H1 (cell line): ENCODE measurements at regions not wholly inside any gene's neighbourhood (a gene's known extent, or its start where the extent isn't known, plus 50 kb on each side); places are given as distances from the start of the nearest gene placed in this dataset.

Experiments used
- CTCF ChIA-PET: fragments of 300-600 bp; sonication (Branson Sonifier 250); formaldehyde crosslinking; loops from one replicate; lab custom pipeline; 2021; ENCODE audit not compliant: partially characterized antibody; lab: Charles Lee
- POLR2A ChIA-PET: fragments of 300-600 bp; sonication (Branson Sonifier 250); formaldehyde crosslinking; loops from one replicate; lab custom pipeline; 2021; ENCODE audit warnings: inconsistent platforms; ENCODE audit not compliant: partially characterized antibody; lab: Charles Lee
- DNase-seq, 2 experiments: peaks; one replicate each; pipeline versions ENCODE4 v3.0.0 to v3.0.0-alpha.2; 2010 to 2022; ENCODE audit warnings: low spot score in 2 of 2, low read depth in 1 of 2, mixed read lengths in 1 of 2
- FAIRE-seq: peaks from 2 replicates; lab custom pipeline; 2011; peaks lifted over from hg19 to GRCh38; lab: Jason Lieb, UNC
- H2AFZ ChIP-seq: 2 replicates; pipeline ENCODE4 v1.8.1; 2012; ENCODE audit warnings: low read length, inconsistent platforms
- H2AK5ac ChIP-seq: 2 replicates; pipeline ENCODE4 v1.6.1; 2013; ENCODE audit warnings: low read depth, low read length
- H2BK120ac ChIP-seq: replicated peaks from 2 replicates; pipeline ENCODE3; 2013; ENCODE audit warnings: low read depth, low read length, inconsistent platforms
- H2BK12ac ChIP-seq: 2 replicates; pipeline ENCODE4 v1.6.1; 2013; ENCODE audit warnings: low read depth, low read length
- H2BK15ac ChIP-seq: 2 replicates; pipeline ENCODE4 v1.6.1; 2013; ENCODE audit warnings: low read length
- H2BK20ac ChIP-seq: 2 replicates; pipeline ENCODE4 v1.6.1; 2013; ENCODE audit warnings: low read length
- H2BK5ac ChIP-seq: 2 replicates; pipeline ENCODE4 v1.6.1; 2013; ENCODE audit warnings: low read depth, low read length
- H3K14ac ChIP-seq: 2 replicates; pipeline ENCODE4 v1.6.1; 2013; ENCODE audit warnings: inconsistent platforms; ENCODE audit not compliant: insufficient read length
- H3K18ac ChIP-seq: 2 replicates; pipeline ENCODE4 v1.6.1; 2013; ENCODE audit warnings: low read length; ENCODE audit errors: extremely low read depth
- H3K23ac ChIP-seq: 2 replicates; pipeline ENCODE4 v1.6.1; 2013; ENCODE audit warnings: inconsistent platforms; ENCODE audit not compliant: insufficient read length
- H3K23me2 ChIP-seq: 2 replicates; pipeline ENCODE4 v1.6.1; 2013; ENCODE audit warnings: low read depth, low read length
- H3K27ac ChIP-seq: 2 replicates; pipeline ENCODE4 v1.6.1; 2011; ENCODE audit warnings: low read depth, low read length, inconsistent platforms
- H3K27me3 ChIP-seq, 4 experiments: replicated peaks in 1 of 4; 1 replicate in 1 of 4; 2 replicates in 3 of 4; pipeline versions ENCODE4 v1.6.1 to v1.8.1; 2011 to 2013; ENCODE audit warnings: low read length in 3 of 4, mild to moderate bottlenecking in 3 of 4, inconsistent platforms in 2 of 4, mixed read lengths in 2 of 4, moderate library complexity in 1 of 4; ENCODE audit not compliant: control insufficient read depth in 3 of 4, insufficient read depth in 3 of 4; ENCODE audit errors: extremely low read depth in 1 of 4
- H3K36me3 ChIP-seq, 4 experiments: 2 replicates each; pipeline versions ENCODE4 v1.6.1 to v1.8.1; 2011 to 2013; ENCODE audit warnings: mild to moderate bottlenecking in 4 of 4, low read length in 3 of 4, moderate library complexity in 2 of 4, control low read depth in 1 of 4, inconsistent platforms in 1 of 4; ENCODE audit not compliant: insufficient read depth in 4 of 4, control insufficient read depth in 2 of 4
- H3K4ac ChIP-seq: replicated peaks from 2 replicates; pipeline ENCODE3; 2013; ENCODE audit warnings: low read length, low read depth, mixed read lengths, inconsistent platforms; ENCODE audit not compliant: insufficient read length
- H3K4me1 ChIP-seq, 4 experiments: replicated peaks in 1 of 4; 1 replicate in 1 of 4; 2 replicates in 3 of 4; pipeline versions ENCODE4 v1.6.1 to v1.8.1; 2011 to 2013; ENCODE audit warnings: low read length in 3 of 4, inconsistent platforms in 2 of 4, mixed read lengths in 1 of 4; ENCODE audit not compliant: insufficient read depth in 4 of 4, control insufficient read depth in 3 of 4
- H3K4me2 ChIP-seq, 2 experiments: 2 replicates each; pipeline versions ENCODE4 v1.6.1 to v1.8.1; 2011 to 2013; ENCODE audit warnings: low read depth in 2 of 2, low read length in 2 of 2, control low read depth in 1 of 2, inconsistent platforms in 1 of 2, mild to moderate bottlenecking in 1 of 2; ENCODE audit not compliant: insufficient read depth in 1 of 2
- H3K4me3 ChIP-seq, 4 experiments: fragments of 200-600, 300-600 bp in 1 of 4; sonication (generic), shearing (Covaris generic), sonication (Bioruptor Twin) in 1 of 4; 2 replicates each; pipeline versions ENCODE4 v1.5.1 to v1.8.1; 2011 to 2016; ENCODE audit warnings: low read length in 4 of 4, low read depth in 3 of 4, control low read depth in 2 of 4, inconsistent platforms in 2 of 4, mild to moderate bottlenecking in 2 of 4, mixed read lengths in 1 of 4, moderate library complexity in 1 of 4; ENCODE audit not compliant: insufficient read depth in 2 of 4; ENCODE audit errors: extremely low read depth in 1 of 4
- H3K56ac ChIP-seq: replicated peaks from 2 replicates; pipeline ENCODE3; 2013; ENCODE audit warnings: low read depth, mild to moderate bottlenecking, mixed read lengths, low read length, inconsistent platforms; ENCODE audit not compliant: insufficient read length
- H3K79me1 ChIP-seq: 2 replicates; pipeline ENCODE4 v1.6.1; 2013; ENCODE audit warnings: low read depth, low read length, control low read depth
- H3K79me2 ChIP-seq, 2 experiments: 2 replicates each; pipeline versions ENCODE4 v1.6.1 to v1.8.1; 2012 to 2013; ENCODE audit warnings: low read length in 2 of 2, mild to moderate bottlenecking in 2 of 2, inconsistent platforms in 1 of 2; ENCODE audit not compliant: insufficient read depth in 2 of 2, control insufficient read depth in 1 of 2
- H3K9ac ChIP-seq, 4 experiments: replicated peaks in 1 of 4; 1 replicate in 1 of 4; 2 replicates in 3 of 4; pipeline versions ENCODE4 v1.6.1 to v1.8.1; 2011 to 2013; ENCODE audit warnings: low read depth in 3 of 4, low read length in 3 of 4, control low read depth in 2 of 4, mild to moderate bottlenecking in 2 of 4, moderate library complexity in 2 of 4, inconsistent platforms in 1 of 4; ENCODE audit errors: extremely low read depth in 1 of 4
- H3K9me3 ChIP-seq, 2 experiments: 2 replicates each; pipeline versions ENCODE4 v1.6.1 to v1.8.1; 2012 to 2013; ENCODE audit warnings: mild to moderate bottlenecking in 2 of 2, moderate library complexity in 2 of 2, control low read depth in 1 of 2, inconsistent platforms in 1 of 2, low read depth in 1 of 2, low read length in 1 of 2, mixed read lengths in 1 of 2; ENCODE audit not compliant: insufficient read depth in 2 of 2
- H4K20me1 ChIP-seq, 2 experiments: replicated peaks in 1 of 2; 2 replicates each; pipeline versions ENCODE3 to v1.8.1; 2011 to 2013; ENCODE audit warnings: inconsistent platforms in 2 of 2, low read length in 2 of 2, mild to moderate bottlenecking in 1 of 2; ENCODE audit not compliant: insufficient read depth in 2 of 2, control insufficient read depth in 1 of 2
- H4K5ac ChIP-seq: 2 replicates; pipeline ENCODE4 v1.6.1; 2013; ENCODE audit warnings: low read length, low read depth, mixed read lengths, inconsistent platforms; ENCODE audit not compliant: insufficient read length
- H4K8ac ChIP-seq: 2 replicates; pipeline ENCODE4 v1.8.0; 2013; ENCODE audit warnings: mild to moderate bottlenecking, moderate library complexity, low read length, inconsistent platforms; ENCODE audit not compliant: insufficient read depth; ENCODE audit errors: extremely low read depth
- H4K91ac ChIP-seq: replicated peaks from 2 replicates; pipeline ENCODE3; 2013; ENCODE audit warnings: low read length, mixed read lengths, inconsistent platforms; ENCODE audit not compliant: insufficient read length
- ASH2L ChIP-seq: fragments of 200-600, 300-600 bp; sonication (generic); IDR thresholded peaks from one replicate; pipeline ENCODE4 v1.7.1; 2017; ENCODE audit warnings: low read length
- BCL11A ChIP-seq, 2 experiments: IDR thresholded peaks; one replicate each; pipeline ENCODE4 v1.6.1; 2011; ENCODE audit warnings: low read depth in 2 of 2, low read length in 2 of 2, mild to moderate bottlenecking in 2 of 2
- WGBS, 2 experiments: shearing (Covaris generic) in 1 of 2; methylation state at CpG; one replicate each; pipeline versions ENCODE4 v1.1.6 to v1.1.7; 2013 to 2015; ENCODE audit warnings: low lambda C conversion rate in 2 of 2, mixed read lengths in 2 of 2, inconsistent platforms in 1 of 2, low coverage in 1 of 2, missing lambda C conversion rate in 1 of 2; ENCODE audit not compliant: insufficient replicate concordance in 2 of 2, insufficient coverage in 1 of 2, insufficient read length in 1 of 2; ENCODE audit errors: extremely low coverage in 1 of 2, missing lambda C conversion rate in 1 of 2; 5-methylcytosine and 5-hydroxymethylcytosine counted together

GRCh38 chr4:45580334-45580733, 543.5 kb downstream of the GABRG1 start:
- WGBS, 2 experiments = 77% methylated on average over 3 of the region's 3 CpGs; no CpG with 5 or more reads in 1 of the 2 experiments
- no peak overlapping the region for H3K27ac ChIP-seq

More at GRCh38 chr4:45580334-45580733, 543.5 kb downstream of the GABRG1 start:
- Histone ChIP-seq H4K20me1 (no peaks in the 10 kb centered on the region), H3K4me2 (no peak overlapping the region), H3K4ac (no peak overlapping the region), H4K8ac (no peak overlapping the region), H3K36me3 (no peaks in the 10 kb centered on the region), H2BK15ac (no peak overlapping the region), H3K79me1 (no peaks in the 10 kb centered on the region), H2AFZ (no peak overlapping the region), H2BK12ac (no peak overlapping the region), H2AK5ac (no peak overlapping the region), H3K9me3 (no peaks in the 10 kb centered on the region), H3K27me3 (no peaks in the 10 kb centered on the region), H3K4me1 (no peaks in the 10 kb centered on the region), H3K14ac (no peak overlapping the region), H4K5ac (no peak overlapping the region), H4K91ac (no peak overlapping the region), H3K18ac (no peak overlapping the region), H2BK20ac (no peak overlapping the region), H3K4me3 (no peak overlapping the region), H3K79me2 (no peaks in the 10 kb centered on the region), H3K23ac (no peak overlapping the region), H2BK120ac (no peak overlapping the region), H3K23me2 (no peaks in the 10 kb centered on the region), H3K9ac (no peak overlapping the region), H2BK5ac (no peak overlapping the region), H3K56ac (no peak overlapping the region)
- DNase-seq (no peak), FAIRE-seq (no peak)
- POLR2A ChIA-PET = no interaction called here
- CTCF ChIA-PET = interaction anchor here (0.8 kb wide), 1 partner anchor 13 kb away, joined by 3 read pairs; no protein-coding TSS in a partner anchor
- TF ChIP-seq ASH2L (no peak), BCL11A (IDR thresholded peaks at IDR 0.05; ENCODE audit: low read depth in 2 of 2, low read length in 2 of 2) (no peak)
